HCT116 (cell line): ENCODE measurements at regions not wholly inside any gene's neighbourhood (a gene's known extent, or its start where the extent isn't known, plus 50 kb on each side); places are given as distances from the start of the nearest gene placed in this dataset.

Experiments
- ATAC-seq: fragments of 200-7000 bp; cut with Tn5 transposase; 2 replicates; pipeline ENCODE4 v1.9.1; 2020; ENCODE audit warnings: mild to moderate bottlenecking, moderate library complexity
- BruUV-seq: library from RNA; stranded (reverse); fragments of 400-500 nt; replicated peaks from 2 replicates; lab custom pipeline; 2021; lab: Mats Ljungman, UMichigan
- CTCF ChIA-PET: fragments of 300-600 bp; sonication (Branson Sonifier 250); formaldehyde crosslinking; loops from one replicate; lab custom pipeline; 2021; ENCODE audit warnings: antibody characterized with exemption; lab: Charles Lee
- POLR2A ChIA-PET: fragments of 300-600, 350-600 bp; sonication (Branson Sonifier 250); formaldehyde crosslinking; loops from one replicate; lab custom pipeline; 2021; ENCODE audit warnings: antibody characterized with exemption; lab: Charles Lee
- RAD21 ChIA-PET, 2 experiments: fragments of 300-600 bp; sonication (Branson Sonifier 250); formaldehyde crosslinking; loops; one replicate each; lab custom pipeline; 2023; ENCODE audit warnings: low total read pairs in 2 of 2; ENCODE audit not compliant: uncharacterized antibody in 2 of 2, unreplicated experiment in 2 of 2, low non-redundant PET in 1 of 2; lab: Charles Lee
- DNase-seq: peaks from one replicate; pipeline ENCODE4 v3.0.0-alpha.2; 2010; ENCODE audit warnings: low read depth, low spot score
- H2AFZ ChIP-seq: fragments of 200-600 bp; shearing (Covaris generic), sonication (generic); 2 replicates; pipeline ENCODE4 v1.6.1; 2017; ENCODE audit warnings: low read depth, mixed run types, mixed read lengths, antibody characterized with exemption, low read length; ENCODE audit not compliant: poor library complexity, severe bottlenecking
- H3K27ac ChIP-seq: 2 replicates; pipeline ENCODE4 v1.5.1; 2012; ENCODE audit warnings: low read depth, low read length
- H3K27me3 ChIP-seq: fragments of 200-600 bp; sonication (generic); 2 replicates; pipeline ENCODE4 v1.6.1; 2016; ENCODE audit warnings: mixed run types, low read length, mixed read lengths; ENCODE audit not compliant: insufficient read depth
- H3K36me3 ChIP-seq, 2 experiments: fragments of 200-500 bp in 1 of 2; fragments of 200-600 bp in 1 of 2; sonication (Bioruptor generic) in 1 of 2; sonication (generic) in 1 of 2; 2 replicates each; pipeline versions ENCODE4 v1.5.1 to v1.6.1; 2014 to 2016; ENCODE audit warnings: low read length in 2 of 2, inconsistent platforms in 1 of 2, mixed read lengths in 1 of 2, mixed run types in 1 of 2; ENCODE audit not compliant: insufficient read depth in 2 of 2, control insufficient read depth in 1 of 2
- H3K4me1 ChIP-seq, 2 experiments: fragments of 200-600 bp in 1 of 2; sonication (generic) in 1 of 2; 2 replicates each; pipeline versions ENCODE4 v1.5.1 to v1.6.1; 2012 to 2017; ENCODE audit warnings: low read length in 2 of 2, inconsistent platforms in 1 of 2, mild to moderate bottlenecking in 1 of 2, mixed read lengths in 1 of 2, mixed run types in 1 of 2, moderate library complexity in 1 of 2; ENCODE audit not compliant: insufficient read depth in 2 of 2, control insufficient read depth in 1 of 2
- H3K4me2 ChIP-seq: fragments of 200-600 bp; sonication (generic); 2 replicates; pipeline ENCODE4 v1.6.1; 2017; ENCODE audit warnings: mixed run types, low read length, mixed read lengths
- H3K4me3 ChIP-seq, 2 experiments: fragments of 200-600 bp in 1 of 2; sonication (generic) in 1 of 2; replicated peaks in 1 of 2; 2 replicates each; pipeline ENCODE4 v1.5.1; 2011 to 2016; ENCODE audit warnings: low read length in 2 of 2, control low read depth in 1 of 2, low read depth in 1 of 2, mild to moderate bottlenecking in 1 of 2, mixed read lengths in 1 of 2, mixed run types in 1 of 2
- H3K79me2 ChIP-seq: fragments of 200-600 bp; sonication (generic); 2 replicates; pipeline ENCODE4 v1.6.1; 2017; ENCODE audit warnings: mild to moderate bottlenecking, mixed run types, low read length, moderate library complexity, mixed read lengths; ENCODE audit not compliant: insufficient read depth
- H3K9ac ChIP-seq: fragments of 200-600 bp; sonication (generic); 2 replicates; pipeline ENCODE4 v1.6.1; 2016; ENCODE audit warnings: low read length, mixed read lengths
- H3K9me2 ChIP-seq: fragments of 200-600 bp; sonication (generic), shearing (Covaris generic); 2 replicates; pipeline ENCODE4 v1.6.1; 2017; ENCODE audit warnings: mixed run types, mild to moderate bottlenecking, moderate library complexity; ENCODE audit not compliant: insufficient read depth
- H3K9me3 ChIP-seq, 2 experiments: fragments of 200-500 bp in 1 of 2; fragments of 200-600 bp in 1 of 2; sonication (Bioruptor generic) in 1 of 2; sonication (generic) in 1 of 2; 2 replicates each; pipeline ENCODE4 v1.6.1; 2014 to 2017; ENCODE audit warnings: low read length in 2 of 2, mixed read lengths in 2 of 2, inconsistent platforms in 1 of 2, low read depth in 1 of 2, mild to moderate bottlenecking in 1 of 2, mixed run types in 1 of 2, moderate library complexity in 1 of 2; ENCODE audit not compliant: control insufficient read depth in 1 of 2, insufficient read depth in 1 of 2
- H4K20me1 ChIP-seq: fragments of 200-600 bp; sonication (generic), shearing (Covaris generic); 2 replicates; pipeline ENCODE4 v1.6.1; 2017; ENCODE audit warnings: mixed run types, mild to moderate bottlenecking, moderate library complexity; ENCODE audit not compliant: insufficient read depth
- CEBPB ChIP-seq: IDR thresholded peaks from 2 replicates; pipeline ENCODE4 v1.6.1; 2012; ENCODE audit warnings: low read depth
- EGR1 ChIP-seq: IDR thresholded peaks from 2 replicates; pipeline ENCODE4 v1.6.1; 2012; ENCODE audit warnings: low read depth
- ELF1 ChIP-seq: IDR thresholded peaks from 2 replicates; pipeline ENCODE4 v1.6.1; 2012; ENCODE audit warnings: low read depth, borderline replicate concordance
- EZH2 ChIP-seq: fragments of 200-600 bp; sonication (generic); IDR thresholded peaks from 2 replicates; pipeline ENCODE4 v1.6.1; 2017; ENCODE audit warnings: antibody characterized with exemption, mixed run types
- EZH2phosphoT487 ChIP-seq: fragments of 200-600 bp; IDR thresholded peaks from 2 replicates; pipeline ENCODE4 v1.6.1; 2018; ENCODE audit warnings: antibody characterized with exemption, borderline replicate concordance
- FOSL1 ChIP-seq: IDR thresholded peaks from 2 replicates; pipeline ENCODE4 v1.6.1; 2012; ENCODE audit warnings: low read depth
- JUND ChIP-seq: IDR thresholded peaks from 2 replicates; pipeline ENCODE4 v1.6.1; 2012
- MAX ChIP-seq: IDR thresholded peaks from 2 replicates; pipeline ENCODE4 v1.6.1; 2012
- POLR2AphosphoS5 ChIP-seq: IDR thresholded peaks from 2 replicates; pipeline ENCODE4 v1.6.1; 2011; ENCODE audit warnings: mild to moderate bottlenecking, low read depth, low read length, moderate library complexity
- RAD21 ChIP-seq: IDR thresholded peaks from 2 replicates; pipeline ENCODE4 v1.6.1; 2012; ENCODE audit warnings: low read depth, mild to moderate bottlenecking
- SIN3A ChIP-seq: IDR thresholded peaks from 2 replicates; pipeline ENCODE4 v1.6.1; 2012; ENCODE audit warnings: low read depth
- SRF ChIP-seq: IDR thresholded peaks from 2 replicates; pipeline ENCODE4 v1.6.1; 2012; ENCODE audit warnings: low read depth
- TCF7L2 ChIP-seq: IDR thresholded peaks from 2 replicates; pipeline ENCODE4 v1.7.0; 2011; ENCODE audit warnings: borderline replicate concordance, inconsistent platforms; ENCODE audit not compliant: insufficient read depth, insufficient read length; ENCODE audit errors: extremely low read depth
- YY1 ChIP-seq: IDR thresholded peaks from 2 replicates; pipeline ENCODE4 v1.6.1; 2011; ENCODE audit warnings: low read length, low read depth, moderate library complexity, mild to moderate bottlenecking; ENCODE audit not compliant: insufficient replicate concordance; ENCODE audit errors: extremely low read depth
- ZFX ChIP-seq: fragments of 450-650 bp; IDR thresholded peaks from 2 replicates; pipeline ENCODE4 v1.6.1; 2017
- intact Hi-C: fragments of 100-400 bp; cut with micrococcal nuclease; formaldehyde crosslinking; loops from 2 replicates; pipeline ENCODE4 v1.10.0; 2022
- TF ChIP-seq, protein P1 (sequence below): IDR thresholded peaks from 2 replicates; pipeline ENCODE4 v1.6.1; 2012; ENCODE audit warnings: low read depth

DNA sequence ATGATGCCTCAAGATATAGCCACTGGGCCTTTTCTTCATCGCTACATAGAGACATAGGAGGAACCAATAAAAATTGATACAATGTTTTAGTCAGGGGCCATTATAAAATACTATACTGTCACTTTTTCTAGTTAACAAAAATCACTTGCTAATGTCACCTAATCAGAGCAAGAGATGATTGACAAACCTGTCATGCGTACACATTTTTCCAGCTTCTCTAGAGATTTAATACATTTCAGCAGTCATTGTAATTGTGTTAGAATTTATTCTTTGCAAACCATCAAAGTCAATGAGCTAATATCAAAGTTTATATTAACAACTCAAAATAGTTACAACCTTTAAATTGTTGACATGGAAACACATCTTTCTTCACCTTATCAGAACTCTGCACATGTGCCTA lies 513.6 kb upstream of the SEMA6A start:
- H3K9ac ChIP-seq = no peak overlapping the region
- no TSS peak for BruUV-seq
- no peak for DNase-seq
- no peaks in the 10 kb centered on the region for H3K4me1 ChIP-seq
- TF ChIP-seq FOSL1 = no peak
- no peak for TF ChIP-seq EZH2
- TF ChIP-seq RAD21 = no peak
- TF ChIP-seq ELF1 = no peak
- TF ChIP-seq SRF = no peak
- no peak for TF ChIP-seq EGR1
- TF ChIP-seq SIN3A = no peak
- TF ChIP-seq EZH2phosphoT487 = no peak
- CTCF ChIA-PET = no interaction called here
- intact Hi-C loops = no loop called here
- no peak overlapping the region for H2AFZ ChIP-seq
- no peaks in the 10 kb centered on the region for H3K79me2 ChIP-seq
- POLR2A ChIA-PET = no interaction called here
- no peaks in the 10 kb centered on the region for H3K9me3 ChIP-seq
- no peak overlapping the region for H3K4me3 ChIP-seq
- no peaks in the 10 kb centered on the region for H4K20me1 ChIP-seq
- H3K27me3 ChIP-seq = no peaks in the 10 kb centered on the region
- H3K27ac ChIP-seq = no peak overlapping the region
- RAD21 ChIA-PET = no interaction called here
- no peak for ATAC-seq
- no peaks in the 10 kb centered on the region for H3K36me3 ChIP-seq
- no peaks in the 10 kb centered on the region for H3K9me2 ChIP-seq
- H3K4me2 ChIP-seq = no peak overlapping the region

DNA sequence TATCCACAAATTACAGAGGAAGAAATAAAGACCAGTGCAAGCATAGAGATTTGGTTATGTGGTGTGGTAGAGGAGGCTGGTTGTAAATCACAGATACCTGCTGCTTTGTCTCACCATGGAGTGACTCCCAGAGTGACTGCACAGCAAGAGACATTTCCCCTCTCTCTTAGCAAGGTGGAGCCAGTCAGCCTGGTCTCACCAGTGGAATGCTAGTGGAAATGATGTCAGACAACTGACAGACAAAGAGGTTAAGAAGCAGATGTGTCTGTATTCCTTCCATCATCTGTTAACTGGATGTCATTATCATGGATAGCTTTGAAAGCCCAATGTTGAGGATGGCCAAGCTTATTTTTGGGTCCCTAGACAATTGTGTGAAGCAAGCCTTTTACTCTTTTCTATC lies 509.4 kb upstream of the SEMA6A start:
- H3K27ac ChIP-seq = no peak overlapping the region
- RAD21 ChIA-PET = no interaction called here
- no peaks in the 10 kb centered on the region for H3K79me2 ChIP-seq
- H3K36me3 ChIP-seq = no peaks in the 10 kb centered on the region
- no peak overlapping the region for H2AFZ ChIP-seq
- H3K27me3 ChIP-seq = no peaks in the 10 kb centered on the region
- H3K4me3 ChIP-seq = no peak overlapping the region
- H4K20me1 ChIP-seq = no peaks in the 10 kb centered on the region
- no peak overlapping the region for H3K4me2 ChIP-seq
- H3K9ac ChIP-seq = no peak overlapping the region
- POLR2A ChIA-PET = no interaction called here
- no peak for DNase-seq
- intact Hi-C loops = no loop called here
- BruUV-seq = no TSS peak
- no peaks in the 10 kb centered on the region for H3K4me1 ChIP-seq
- H3K9me3 ChIP-seq = no peaks in the 10 kb centered on the region
- H3K9me2 ChIP-seq = no peaks in the 10 kb centered on the region
- CTCF ChIA-PET = no interaction called here
- 0 out of 2 replicates have a peak, but pooled peaks have one; percentile 34 for ATAC-seq
- TF ChIP-seq MAX (no peak), EGR1 (no peak), ZFX (no peak), SRF (no peak), EZH2phosphoT487 (no peak), YY1 (no peak), RAD21 (no peak), CEBPB (no peak), POLR2AphosphoS5 (no peak), JUND (no peak), SIN3A (no peak), TCF7L2 (no peak)
- TF ChIP-seq, protein P1, sequence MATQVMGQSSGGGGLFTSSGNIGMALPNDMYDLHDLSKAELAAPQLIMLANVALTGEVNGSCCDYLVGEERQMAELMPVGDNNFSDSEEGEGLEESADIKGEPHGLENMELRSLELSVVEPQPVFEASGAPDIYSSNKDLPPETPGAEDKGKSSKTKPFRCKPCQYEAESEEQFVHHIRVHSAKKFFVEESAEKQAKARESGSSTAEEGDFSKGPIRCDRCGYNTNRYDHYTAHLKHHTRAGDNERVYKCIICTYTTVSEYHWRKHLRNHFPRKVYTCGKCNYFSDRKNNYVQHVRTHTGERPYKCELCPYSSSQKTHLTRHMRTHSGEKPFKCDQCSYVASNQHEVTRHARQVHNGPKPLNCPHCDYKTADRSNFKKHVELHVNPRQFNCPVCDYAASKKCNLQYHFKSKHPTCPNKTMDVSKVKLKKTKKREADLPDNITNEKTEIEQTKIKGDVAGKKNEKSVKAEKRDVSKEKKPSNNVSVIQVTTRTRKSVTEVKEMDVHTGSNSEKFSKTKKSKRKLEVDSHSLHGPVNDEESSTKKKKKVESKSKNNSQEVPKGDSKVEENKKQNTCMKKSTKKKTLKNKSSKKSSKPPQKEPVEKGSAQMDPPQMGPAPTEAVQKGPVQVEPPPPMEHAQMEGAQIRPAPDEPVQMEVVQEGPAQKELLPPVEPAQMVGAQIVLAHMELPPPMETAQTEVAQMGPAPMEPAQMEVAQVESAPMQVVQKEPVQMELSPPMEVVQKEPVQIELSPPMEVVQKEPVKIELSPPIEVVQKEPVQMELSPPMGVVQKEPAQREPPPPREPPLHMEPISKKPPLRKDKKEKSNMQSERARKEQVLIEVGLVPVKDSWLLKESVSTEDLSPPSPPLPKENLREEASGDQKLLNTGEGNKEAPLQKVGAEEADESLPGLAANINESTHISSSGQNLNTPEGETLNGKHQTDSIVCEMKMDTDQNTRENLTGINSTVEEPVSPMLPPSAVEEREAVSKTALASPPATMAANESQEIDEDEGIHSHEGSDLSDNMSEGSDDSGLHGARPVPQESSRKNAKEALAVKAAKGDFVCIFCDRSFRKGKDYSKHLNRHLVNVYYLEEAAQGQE = no peak
- TF ChIP-seq, all 23 proteins: peak for 0
